HFF-Myc (cell line): ENCODE measurements at regions not wholly inside any gene's neighbourhood (a gene's known extent, or its start where the extent isn't known, plus 50 kb on each side); places are given as distances from the start of the nearest gene placed in this dataset.
"Not testable (repeated sequence)": the region's sequence is repeated elsewhere in the genome, so short reads cannot be mapped to it uniquely, and the experiment has no call there.

Experiments
- DNase-seq: peaks from one replicate; pipeline ENCODE4 v3.0.0-alpha.2; 2011; ENCODE audit warnings: low read depth; ENCODE audit errors: extremely low read depth
- H3K4me3 ChIP-seq: replicated peaks from 2 replicates; pipeline ENCODE4 v1.5.1; 2011; ENCODE audit warnings: low read depth, mild to moderate bottlenecking, control low read depth, low read length
- TF ChIP-seq, protein P1 (sequence below): IDR thresholded peaks from 2 replicates; pipeline ENCODE4 v1.5.1; 2012; ENCODE audit warnings: mild to moderate bottlenecking, low read depth, low read length, control low read depth; ENCODE audit errors: missing control alignments

DNA sequence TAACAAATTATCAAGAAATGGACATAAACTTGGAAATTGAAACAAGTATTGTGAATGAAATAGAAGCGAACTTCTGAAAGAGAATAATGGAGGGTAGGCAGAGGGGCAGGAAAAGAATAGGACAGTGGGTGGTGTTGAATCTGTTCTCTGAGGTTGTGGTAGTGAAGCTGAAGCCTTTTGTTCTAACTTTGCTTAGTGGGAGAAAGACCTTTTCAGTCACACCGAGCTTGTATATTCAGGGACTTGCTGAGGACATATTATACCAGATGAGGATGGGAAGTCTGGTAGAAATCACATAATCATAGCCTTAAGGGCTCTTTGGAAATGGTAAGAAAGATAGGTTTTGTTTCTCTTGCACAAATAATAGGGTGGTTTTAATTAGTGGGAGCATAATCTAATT lies 115.4 kb upstream of the NDST4 start:
- TF ChIP-seq, protein P1, sequence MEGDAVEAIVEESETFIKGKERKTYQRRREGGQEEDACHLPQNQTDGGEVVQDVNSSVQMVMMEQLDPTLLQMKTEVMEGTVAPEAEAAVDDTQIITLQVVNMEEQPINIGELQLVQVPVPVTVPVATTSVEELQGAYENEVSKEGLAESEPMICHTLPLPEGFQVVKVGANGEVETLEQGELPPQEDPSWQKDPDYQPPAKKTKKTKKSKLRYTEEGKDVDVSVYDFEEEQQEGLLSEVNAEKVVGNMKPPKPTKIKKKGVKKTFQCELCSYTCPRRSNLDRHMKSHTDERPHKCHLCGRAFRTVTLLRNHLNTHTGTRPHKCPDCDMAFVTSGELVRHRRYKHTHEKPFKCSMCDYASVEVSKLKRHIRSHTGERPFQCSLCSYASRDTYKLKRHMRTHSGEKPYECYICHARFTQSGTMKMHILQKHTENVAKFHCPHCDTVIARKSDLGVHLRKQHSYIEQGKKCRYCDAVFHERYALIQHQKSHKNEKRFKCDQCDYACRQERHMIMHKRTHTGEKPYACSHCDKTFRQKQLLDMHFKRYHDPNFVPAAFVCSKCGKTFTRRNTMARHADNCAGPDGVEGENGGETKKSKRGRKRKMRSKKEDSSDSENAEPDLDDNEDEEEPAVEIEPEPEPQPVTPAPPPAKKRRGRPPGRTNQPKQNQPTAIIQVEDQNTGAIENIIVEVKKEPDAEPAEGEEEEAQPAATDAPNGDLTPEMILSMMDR = no peak
- DNase-seq = no peak
- H3K4me3 ChIP-seq = no peak overlapping the region

DNA sequence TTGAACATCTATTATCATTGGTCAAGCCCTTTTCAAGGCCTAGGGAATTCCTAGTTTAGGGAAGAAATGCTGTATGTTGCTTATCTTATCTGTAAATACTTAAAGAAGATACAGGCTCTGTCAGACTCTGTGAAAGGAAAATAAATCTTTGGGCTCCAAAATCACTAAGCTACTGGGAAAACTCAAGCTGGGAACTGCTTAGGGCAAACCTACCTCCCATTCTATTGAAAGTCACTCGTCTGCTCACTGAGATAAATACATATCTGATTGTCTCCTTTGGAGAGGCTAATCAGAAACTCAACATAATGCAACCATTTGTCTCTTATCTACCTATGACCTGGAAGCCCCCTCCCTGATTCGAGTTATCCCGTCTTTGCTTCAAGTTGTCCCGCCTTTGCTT lies 108.6 kb upstream of the NDST4 start:
- no peak overlapping the region for H3K4me3 ChIP-seq
- no peak for DNase-seq
- TF ChIP-seq, protein P1 = no peak

DNA sequence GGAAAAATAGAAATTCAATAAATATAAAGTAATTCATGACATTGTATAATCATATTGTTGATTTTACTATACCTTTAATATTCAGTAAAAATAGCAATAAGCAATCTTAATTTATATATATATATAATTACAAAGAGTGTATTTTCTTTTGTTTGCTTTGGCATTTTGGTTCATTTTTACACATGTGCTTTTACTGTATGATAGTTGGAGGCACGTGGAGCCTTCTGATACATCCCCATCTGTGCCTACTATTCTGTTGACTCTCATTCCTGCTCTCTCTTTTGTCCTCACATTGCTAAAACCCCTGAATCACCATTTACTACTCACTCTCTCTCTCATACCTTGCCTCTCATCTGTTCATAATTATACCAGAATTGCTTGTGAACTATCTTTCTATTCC lies 106.4 kb upstream of the NDST4 start:
- TF ChIP-seq, protein P1 = no peak
- DNase-seq = no peak
- no peak overlapping the region for H3K4me3 ChIP-seq

DNA sequence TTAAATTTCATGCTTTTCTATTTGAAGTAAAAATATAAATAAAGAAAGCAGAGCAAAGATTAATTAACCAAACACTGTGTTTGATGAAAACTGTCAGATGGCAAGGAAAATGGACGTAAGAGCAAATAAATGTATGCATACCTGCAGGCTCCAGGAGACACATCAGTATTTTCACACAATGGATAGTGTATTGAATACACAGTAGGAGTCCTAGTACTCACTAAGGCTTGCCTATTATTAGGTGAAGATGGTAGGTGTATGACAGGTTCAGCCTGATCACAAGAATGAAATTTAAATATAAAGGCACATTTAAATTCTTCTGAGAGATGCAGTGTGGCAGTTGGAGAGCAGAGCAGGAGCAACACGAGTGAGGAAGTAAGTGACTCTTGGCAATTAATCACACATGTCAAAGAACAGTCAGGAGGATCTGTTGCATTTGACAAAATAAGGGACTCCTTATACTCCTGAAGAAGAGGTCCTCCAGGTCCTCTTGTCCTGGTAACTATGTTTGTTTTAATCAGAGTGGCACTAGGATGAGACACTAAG lies 106.0 kb upstream of the NDST4 start:
- no peak for DNase-seq
- TF ChIP-seq, protein P1 = no peak
- no peak overlapping the region for H3K4me3 ChIP-seq

DNA sequence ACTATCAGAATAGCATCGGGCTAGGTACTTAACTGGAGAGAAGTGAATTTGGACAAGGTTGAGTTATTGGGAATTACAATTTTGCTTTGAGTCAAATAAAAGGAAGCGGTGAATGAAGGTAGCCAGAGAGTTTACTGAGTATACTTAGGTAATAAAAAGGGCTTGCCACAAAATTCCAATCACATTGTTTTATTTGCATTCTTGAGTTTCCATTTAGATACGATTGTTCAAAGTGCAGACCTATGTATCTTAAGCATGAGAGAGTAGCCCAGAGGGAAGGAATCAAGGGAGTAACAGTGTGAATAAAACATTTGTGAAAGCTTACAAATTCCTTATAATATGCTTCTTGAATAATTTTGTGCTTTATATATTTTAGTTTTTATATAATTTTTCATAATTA lies 102.5 kb upstream of the NDST4 start:
- no peak overlapping the region for H3K4me3 ChIP-seq
- TF ChIP-seq, protein P1 = no peak
- DNase-seq = no peak

DNA sequence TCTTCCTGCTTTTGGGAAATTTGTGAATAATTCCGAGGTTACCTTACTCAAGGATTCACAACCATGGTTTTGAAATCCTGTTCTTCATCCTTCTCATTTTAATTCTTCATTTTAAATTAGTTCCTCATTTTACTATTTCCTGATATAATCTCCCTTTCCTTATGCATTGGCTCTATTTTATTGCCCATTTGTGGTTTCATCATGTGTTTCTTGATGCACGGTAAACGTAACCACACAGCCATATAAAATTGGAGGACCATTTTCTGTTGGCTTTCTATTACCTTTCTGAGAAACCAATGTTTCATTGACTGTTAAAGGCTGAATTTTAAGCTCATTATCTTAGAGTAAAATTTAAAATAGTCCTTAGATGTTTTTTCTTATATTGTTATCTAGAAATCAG lies 100.3 kb upstream of the NDST4 start:
- TF ChIP-seq, protein P1 = no peak
- no peak for DNase-seq
- H3K4me3 ChIP-seq = no peak overlapping the region

DNA sequence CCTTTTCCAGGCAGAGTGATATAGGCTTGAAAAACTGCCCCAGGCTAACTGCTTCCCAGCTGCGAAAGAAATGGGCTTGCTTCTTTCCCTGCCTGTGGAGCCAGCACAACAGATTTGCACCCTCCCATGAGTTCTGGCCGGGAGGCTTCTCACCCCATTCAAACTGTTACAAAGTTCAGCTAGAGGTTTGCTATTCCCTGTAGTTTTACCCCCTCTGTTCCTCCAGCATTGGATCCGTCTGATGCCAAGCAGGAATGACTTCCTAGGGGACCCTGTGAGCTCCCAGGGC lies 87.6 kb upstream of the NDST4 start:
- H3K4me3 ChIP-seq = no peak overlapping the region
- no peak for DNase-seq
- TF ChIP-seq, protein P1 = no peak

DNA sequence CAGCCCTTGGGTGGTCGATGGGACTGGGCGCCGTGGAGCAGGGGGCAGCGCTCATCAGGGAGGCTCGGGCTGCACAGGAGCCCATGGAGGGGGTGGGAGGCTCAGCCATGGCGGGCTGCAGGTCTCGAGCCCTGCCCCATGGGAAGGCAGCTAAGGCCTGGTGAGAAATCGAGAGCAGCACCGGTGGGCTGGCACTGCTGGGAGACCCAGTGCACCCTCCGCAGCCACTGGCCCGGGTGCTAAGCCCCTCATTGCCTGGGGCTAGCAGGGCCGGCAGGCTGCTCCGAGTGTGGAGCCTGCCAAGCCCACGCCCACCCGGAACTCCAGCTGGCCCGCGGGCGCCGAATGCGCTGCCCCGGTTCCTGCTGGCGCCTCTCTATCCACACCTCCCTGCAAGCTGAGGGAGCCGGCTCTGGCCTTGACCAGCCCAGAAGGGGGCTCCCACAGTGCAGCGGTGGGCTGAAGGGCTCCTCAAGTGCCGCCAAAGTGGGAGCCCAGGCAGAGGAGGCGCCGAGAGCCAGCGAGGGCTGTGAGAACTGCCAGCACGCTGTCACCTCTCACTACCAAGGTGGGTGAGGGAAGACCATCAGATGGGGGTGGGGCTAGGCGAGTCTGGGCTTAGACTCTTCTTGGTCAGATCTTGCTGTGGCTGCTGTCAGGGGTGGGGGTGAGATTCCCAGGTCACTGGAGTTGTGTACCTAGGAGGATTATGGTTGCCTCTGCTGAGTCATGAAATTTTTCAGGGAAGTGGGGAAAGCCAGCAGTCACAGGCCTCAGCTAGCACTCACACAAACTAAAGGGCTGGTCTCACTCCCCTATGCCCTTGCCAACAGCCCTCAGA lies 87.0 kb upstream of the NDST4 start:
- not testable (repeated sequence) for DNase-seq

DNA sequence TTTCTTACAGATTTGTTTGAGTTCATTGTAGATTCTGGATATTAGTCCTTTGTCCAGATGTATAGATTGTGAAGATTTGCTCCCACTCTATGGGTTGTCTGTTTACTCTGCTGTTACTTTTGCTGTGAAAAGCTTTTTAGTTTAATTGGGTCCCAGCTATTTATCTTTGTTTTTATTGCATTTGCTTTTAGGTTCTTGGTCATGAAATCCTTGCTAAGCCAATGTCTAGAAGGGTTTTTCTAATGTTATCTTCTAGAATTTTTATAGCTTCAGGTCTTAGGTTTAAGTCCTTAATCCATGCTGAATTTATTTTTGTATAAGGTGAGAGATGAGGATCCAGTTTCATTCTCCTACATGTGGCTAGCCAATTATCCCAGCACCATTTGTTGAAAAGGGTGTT lies 81.2 kb upstream of the NDST4 start:
- not testable (repeated sequence) for DNase-seq, H3K4me3 ChIP-seq

More for the DNA sequence above, 87.0 kb upstream of the NDST4 start:
- H3K4me3 ChIP-seq = not testable (repeated sequence)
